HG02763 (cell line): ENCODE measurements at regions not wholly inside any gene's neighbourhood (a gene's known extent, or its start where the extent isn't known, plus 50 kb on each side); places are given as distances from the start of the nearest gene placed in this dataset.

Experiments used
- ATAC-seq: cut with Tn5 transposase; IDR thresholded peaks from one replicate; pipeline ENCODE4 v1.9.1; 2021; ENCODE audit warnings: mild to moderate bottlenecking, moderate library complexity; ENCODE audit not compliant: unreplicated experiment

- no peak for ATAC-seq
Observed at GRCh38 chr20:22781869-22782268, 197.5 kb upstream of the FOXA2 start.

DNA sequence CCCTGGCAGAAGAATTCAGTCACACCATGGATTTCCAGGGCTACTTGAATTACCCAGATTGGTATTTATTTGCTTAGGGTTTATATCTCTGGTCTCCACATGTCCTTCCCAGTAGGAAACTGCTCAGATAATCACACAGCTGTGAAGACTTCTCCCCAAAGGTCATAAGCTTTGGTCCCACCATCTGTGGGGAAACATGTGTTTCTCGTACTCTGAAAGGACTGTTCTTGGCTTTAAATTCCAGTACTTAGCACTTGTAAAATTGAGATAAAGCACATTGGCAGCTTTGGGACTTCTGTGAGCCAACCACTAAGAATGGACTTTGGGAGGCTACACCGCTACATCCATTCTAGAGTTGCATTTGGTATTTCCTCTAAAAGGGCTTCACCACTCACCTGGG, 205.3 kb upstream of the FOXA2 start:
- ATAC-seq = no peak

DNA sequence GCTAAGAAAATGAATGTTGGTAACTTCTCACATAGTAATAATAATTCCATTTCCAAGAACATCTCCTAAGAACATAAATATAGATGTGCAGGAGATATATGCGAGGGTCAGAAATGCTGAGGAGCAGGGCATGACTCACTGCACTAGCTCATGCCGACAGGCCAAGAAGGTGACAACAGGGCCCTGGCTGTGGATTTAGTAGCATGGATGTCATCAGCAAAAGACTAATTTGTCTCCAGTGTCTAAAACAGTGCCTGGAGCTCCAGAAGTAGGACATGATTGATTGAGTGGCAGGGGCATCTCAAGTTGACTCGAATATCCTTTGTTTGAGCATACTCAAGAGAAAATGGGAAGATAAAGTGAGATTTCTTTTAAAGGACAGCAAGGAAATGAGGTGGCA, 207.0 kb upstream of the FOXA2 start:
- no peak for ATAC-seq

DNA sequence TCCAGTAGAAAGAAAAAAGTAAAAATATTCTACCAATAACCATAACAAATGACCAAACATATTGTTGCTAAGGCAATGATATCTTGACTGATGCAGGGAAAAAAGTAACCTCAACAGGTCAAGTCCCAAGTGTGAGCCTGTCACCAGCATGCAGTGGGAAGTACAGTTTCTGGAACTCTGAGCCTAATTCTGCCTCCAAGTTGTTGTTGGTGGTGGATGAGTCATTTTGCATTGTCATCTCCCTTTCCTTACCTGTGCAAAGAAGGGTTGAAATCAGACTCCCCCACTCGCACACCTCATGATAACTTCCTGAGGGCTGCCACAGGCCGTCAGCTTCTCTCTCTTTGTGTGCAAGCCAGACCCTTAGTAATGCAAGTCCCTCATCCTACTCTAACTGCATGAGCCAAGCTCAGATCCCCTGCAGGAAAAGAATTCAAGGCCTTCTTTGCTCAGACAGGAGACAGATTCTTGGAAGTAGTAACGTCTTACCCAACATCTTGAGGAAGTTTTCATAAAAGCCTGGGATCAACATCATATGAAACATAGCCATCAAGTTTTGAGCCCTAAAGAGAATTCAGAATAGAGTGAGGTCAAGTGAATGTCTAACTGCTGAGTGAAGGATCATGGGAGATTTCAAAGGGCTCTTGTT, 207.6 kb upstream of the FOXA2 start:
- no peak for ATAC-seq

GRCh38 chr20:22794200-22794599, 209.8 kb upstream of the FOXA2 start:
- ATAC-seq = no peak

GRCh38 chr20:22795433-22795832, 211.1 kb upstream of the FOXA2 start:
- no peak for ATAC-seq

DNA sequence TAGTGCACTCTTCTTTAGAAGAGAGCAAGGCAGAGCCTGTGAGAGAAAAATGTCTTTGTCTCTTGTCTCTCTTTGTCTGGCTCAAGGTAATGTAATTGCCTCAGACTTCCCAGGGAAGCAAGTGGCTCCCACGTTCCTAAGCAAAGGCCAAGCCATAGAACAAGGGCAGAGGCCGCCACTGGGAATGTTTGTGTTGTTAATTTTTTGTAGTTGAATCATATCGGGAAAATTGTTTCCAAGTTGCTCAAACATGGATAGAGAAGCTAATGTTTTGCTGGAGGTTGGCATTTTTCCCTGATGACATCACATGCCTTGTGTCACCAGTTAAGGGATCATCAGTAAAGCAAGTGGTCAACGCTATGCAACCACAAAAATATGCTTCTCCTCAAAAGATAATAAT, 211.5 kb upstream of the FOXA2 start:
- no peak for ATAC-seq

DNA sequence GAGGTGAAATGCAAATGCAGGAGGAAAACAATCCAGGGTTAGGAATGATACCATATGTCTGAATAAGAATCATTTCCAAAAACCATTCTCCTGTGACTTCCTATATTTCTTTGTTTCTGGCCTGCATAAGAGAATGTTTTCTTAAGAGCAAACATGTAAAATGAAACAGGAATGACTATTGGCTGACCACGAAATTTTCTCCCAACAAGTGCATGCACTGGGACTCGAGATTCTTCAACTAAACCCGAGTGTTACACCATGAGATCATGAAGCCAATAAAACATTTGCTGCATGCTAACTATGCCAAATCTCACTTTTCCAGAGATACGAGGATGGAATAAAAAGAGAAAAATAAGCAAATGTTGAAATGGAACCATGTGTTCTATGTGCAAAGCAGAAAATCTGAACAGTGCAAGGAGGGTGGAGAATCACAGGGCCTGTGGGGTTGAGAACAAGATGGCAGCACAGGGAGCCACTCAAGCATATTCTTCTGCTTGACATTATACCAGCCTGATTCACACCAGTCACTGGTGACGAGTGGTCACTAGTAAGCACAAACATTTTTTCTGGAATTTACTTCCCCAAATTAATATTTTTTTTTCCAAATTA, 212.2 kb upstream of the FOXA2 start:
- ATAC-seq = no peak

- ATAC-seq = no peak
Observed at GRCh38 chr20:22797103-22797502, 212.7 kb upstream of the FOXA2 start.

DNA sequence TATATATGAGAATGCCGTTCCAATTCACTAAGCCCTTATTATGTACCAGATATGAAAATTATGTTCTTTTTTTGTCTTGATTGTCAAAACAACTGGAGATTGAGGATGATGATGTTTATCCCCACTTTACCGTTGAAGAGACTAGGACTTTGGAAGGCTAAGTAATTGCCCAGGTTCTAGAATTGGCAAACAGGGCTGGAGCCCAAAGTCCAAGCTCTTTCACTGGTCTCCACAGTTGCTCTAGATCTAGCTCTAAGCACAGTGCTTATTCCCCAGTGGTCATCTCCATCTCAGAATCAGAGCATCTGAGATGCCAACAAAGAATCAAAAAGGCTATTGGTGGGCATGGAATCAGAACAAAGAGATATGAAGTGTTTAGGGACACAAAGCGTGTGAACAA, 215.3 kb upstream of the FOXA2 start:
- ATAC-seq = no peak

DNA sequence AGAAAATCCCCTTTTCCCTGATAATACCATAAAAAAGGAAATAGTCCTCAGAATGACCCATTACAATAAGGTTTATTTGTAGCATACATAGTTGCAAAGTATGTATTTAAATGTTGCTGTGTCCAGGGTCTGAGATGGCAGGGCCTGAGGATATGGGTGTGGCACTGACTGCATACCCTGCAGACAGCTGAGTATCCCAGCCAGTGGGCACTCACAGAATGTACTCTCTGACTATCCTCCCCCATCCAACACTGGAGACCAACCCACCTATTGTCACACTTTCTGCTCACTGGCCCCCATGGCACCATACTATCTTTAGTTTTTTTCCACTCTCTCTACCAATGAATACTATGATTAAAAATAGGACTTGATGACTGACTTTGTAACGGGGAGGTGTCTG, 215.8 kb upstream of the FOXA2 start:
- ATAC-seq = no peak

DNA sequence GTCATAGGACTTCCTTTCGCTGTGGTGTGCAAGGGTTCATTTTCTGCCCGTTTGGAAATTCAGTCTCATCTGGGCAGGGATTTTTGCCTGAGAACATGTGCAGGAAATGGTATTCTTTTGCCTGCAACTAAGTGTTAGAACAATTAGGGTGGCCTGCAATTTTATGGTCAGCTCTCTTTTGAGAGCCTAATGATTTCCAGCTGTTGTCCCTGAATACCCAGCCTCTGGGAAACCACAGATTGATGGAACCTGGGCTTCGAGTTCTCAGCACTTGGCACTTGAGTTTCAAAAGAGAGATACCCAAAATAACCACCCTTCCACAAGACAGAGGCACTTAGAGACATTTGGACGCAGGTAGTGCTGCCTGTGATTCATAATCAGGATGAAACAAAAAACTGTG, 217.2 kb upstream of the FOXA2 start:
- no peak for ATAC-seq

- ATAC-seq = no peak
Observed at GRCh38 chr20:22802296-22802695, 217.9 kb upstream of the FOXA2 start.

- no peak for ATAC-seq
Observed at GRCh38 chr20:22805219-22805618, 220.8 kb upstream of the FOXA2 start.

GRCh38 chr20:22805996-22806395, 221.6 kb upstream of the FOXA2 start:
- ATAC-seq = no peak

DNA sequence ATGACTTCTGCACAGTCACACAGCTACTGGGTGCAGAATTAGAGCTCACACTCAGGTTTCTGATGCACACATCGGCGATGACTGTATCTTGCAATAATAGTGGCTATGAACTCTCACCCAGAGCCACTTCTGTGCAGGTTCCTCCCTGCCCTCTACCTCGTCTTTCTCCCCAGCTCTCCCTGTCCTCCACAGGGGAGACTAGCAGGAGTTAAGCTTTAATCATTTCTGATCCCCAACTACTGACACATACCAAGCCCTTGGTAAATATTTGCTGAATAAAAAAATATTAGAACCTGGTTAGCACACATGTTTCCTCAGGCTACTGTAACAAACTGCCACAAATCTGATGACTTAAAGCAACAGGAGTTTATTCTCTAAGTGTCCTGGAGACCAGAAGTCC, 222.7 kb upstream of the FOXA2 start:
- ATAC-seq = no peak

- no peak for ATAC-seq
Observed at GRCh38 chr20:22807646-22808244, 223.4 kb upstream of the FOXA2 start.

DNA sequence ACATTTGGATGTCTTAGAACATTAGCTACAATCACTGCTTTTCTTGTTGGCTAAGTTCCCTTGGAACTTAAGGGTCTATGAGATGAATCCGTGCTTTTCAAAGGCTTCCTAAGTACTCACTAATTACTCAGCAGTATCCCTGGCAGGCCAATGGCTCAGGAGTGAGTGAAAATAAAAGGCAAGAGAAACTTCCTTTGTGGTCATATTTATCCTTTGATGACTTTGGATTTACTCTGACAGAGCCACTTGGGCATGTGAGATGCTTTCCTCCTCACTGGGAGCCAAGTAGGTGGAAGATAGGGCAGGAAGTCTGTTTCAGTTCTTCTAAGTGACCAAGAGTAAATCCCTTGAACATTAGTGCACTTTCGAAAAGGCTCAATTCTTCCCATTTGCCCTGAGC, 224.3 kb upstream of the FOXA2 start:
- ATAC-seq = no peak

DNA sequence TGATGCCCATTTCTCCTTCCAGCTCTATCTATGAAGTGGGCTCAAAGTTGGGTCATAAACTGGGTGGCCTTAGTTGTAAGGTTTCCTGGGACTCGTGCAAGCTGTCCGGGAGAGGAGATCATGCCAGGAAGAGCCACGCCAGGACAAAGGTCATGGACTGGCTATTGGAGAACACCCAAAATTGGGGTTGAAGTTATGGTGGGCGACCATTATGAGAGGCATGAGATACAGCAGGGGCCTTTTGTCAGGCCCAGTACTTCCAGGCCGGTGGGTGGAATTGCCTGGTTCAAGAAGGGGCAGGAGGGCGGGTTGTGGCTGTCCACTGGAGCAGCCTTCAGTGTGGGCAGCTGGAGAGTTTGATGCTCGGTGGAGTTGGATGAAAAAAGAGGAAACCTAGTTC, 225.1 kb upstream of the SSTR4 start:
- no peak for ATAC-seq

DNA sequence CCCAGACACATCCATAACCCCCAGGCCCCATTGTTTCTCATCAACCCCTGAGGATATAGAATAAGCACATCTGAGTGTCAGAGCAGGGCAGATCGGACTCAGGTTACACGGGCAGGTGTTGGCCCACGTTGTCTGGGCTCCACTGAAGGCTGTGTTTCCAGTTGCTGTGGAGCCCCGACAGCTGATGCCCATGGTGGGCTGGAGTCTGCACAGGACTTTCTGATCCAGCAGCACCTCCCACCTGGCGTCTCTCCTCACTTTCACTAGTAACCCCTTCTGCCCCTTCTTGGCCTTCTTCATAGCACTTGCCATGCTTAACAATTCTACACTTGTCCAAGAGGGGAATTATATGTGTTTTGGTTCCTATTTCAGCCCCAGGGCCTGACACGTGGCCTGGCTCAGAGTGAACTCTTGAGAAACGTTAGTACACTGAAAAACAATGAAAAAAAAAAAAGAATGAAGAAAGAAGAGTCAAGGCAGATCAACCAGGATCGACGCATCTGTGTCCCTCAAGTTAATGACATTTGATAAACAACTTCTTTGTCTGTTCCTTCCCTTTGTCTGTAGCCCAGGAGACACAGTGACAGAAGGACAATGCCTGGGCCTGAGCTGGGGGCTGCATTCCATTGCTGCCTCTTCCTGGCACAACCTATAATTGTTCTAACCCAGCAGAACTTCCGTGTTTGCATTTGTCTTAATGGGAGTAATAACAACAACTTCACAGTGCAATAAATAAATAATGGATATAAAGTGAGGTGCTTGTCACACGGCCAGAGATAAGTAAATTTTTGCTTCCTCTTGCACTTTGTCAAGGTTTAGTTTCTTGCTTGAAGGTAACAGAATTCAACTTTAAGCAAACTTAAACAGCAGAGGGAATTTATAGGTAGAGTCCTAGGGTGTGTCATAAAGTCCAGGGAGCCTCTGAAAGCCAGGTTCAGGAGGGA, 224.2 kb upstream of the SSTR4 start:
- no peak for ATAC-seq

DNA sequence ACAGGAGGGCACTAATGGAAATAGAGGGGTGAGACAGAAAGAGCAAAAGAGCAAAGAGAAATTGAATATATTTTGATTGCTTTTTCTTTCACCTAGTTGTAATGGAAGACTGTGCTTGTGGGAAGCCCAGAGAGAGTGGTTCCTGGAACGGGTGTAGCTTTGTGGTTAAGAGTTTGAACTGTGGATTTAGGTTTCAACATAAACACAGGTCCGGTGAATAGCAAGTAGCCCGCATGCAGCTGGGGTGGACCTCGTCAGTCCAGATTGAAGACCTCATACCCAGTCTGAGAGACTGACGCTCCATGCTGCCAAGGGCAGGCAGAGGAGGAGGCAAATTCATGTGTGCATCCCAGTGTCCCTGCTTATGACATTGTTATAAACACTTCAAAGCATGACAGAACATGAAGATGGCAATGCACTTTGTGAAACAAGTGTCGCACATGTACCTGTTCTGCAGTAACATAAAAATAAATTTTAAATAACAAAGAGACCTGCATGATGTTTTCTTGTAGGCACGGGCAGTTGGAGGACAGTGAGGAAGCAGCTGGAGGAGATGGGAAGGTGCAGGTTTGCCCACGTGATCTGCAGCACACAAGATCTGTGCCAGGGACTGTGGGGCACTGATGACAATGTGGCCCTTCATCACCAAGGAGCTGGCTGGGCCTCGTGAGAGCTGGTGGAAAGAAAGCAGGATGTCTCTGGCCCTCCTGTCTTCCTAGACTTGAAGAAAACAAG, 220.5 kb upstream of the SSTR4 start:
- ATAC-seq = no peak
